ENCODE measurements at regions not wholly inside any gene's neighbourhood (a gene's known extent, or its start where the extent isn't known, plus 50 kb on each side); places are given as distances from the start of the nearest gene placed in this dataset.

GRCh38 chr4:143280861-143281260 is 55.8 kb upstream of the GAB1 start:
- no peak overlapping the region for H3K4me3 ChIP-seq (ENCODE audit: low read depth in 1 of 3, low read length in 3 of 3)
- no peak overlapping the region for H3K9ac ChIP-seq (ENCODE audit: low read depth in 1 of 2, low read length in 2 of 2)
- no peaks in the 10 kb centered on the region for H3K36me3 ChIP-seq (ENCODE audit: control insufficient read depth in 4 of 4, insufficient read depth in 3 of 4, low read depth in 1 of 4, low read length in 3 of 4)
- 79% methylated on average over 2 of the region's 2 CpGs for WGBS
- no peaks in the 10 kb centered on the region for H3K9me3 ChIP-seq (ENCODE audit: control insufficient read depth in 4 of 4, low read length in 3 of 4)
- peaks cover 0 to 4% (median 0%) of the 10 kb centered on the region in 4 donors for H3K27me3 ChIP-seq (ENCODE audit: control insufficient read depth in 4 of 4, insufficient read depth in 4 of 4, low read length in 3 of 4)
- H3K27ac ChIP-seq (ENCODE audit: low read depth in 1 of 2, low read length in 2 of 2), result no peak overlapping the region
- TF ChIP-seq YY1 (IDR thresholded peaks at IDR 0.05), result no peak
- no peak for TF ChIP-seq TAF1 (conservative IDR thresholded peaks at IDR 0.05)
- no peak for TF ChIP-seq CTCF (IDR thresholded peaks at IDR 0.05; ENCODE audit: low read depth, low read length, missing input control)
- no peak for TF ChIP-seq GABPA (IDR thresholded peaks at IDR 0.05 in 1 of 2, conservative IDR thresholded peaks at IDR 0.05 in 1 of 2)
- no peak for TF ChIP-seq SP1 (IDR thresholded peaks at IDR 0.05)
- TF ChIP-seq FOXA1 (IDR thresholded peaks at IDR 0.05), result no peak
- no peak for TF ChIP-seq RAD21 (IDR thresholded peaks at IDR 0.05)
- TF ChIP-seq RXRA (IDR thresholded peaks at IDR 0.05), result no peak
- TF ChIP-seq HNF4A (conservative IDR thresholded peaks at IDR 0.05), result no peak
- no peaks in the 10 kb centered on the region for H3K4me1 ChIP-seq (ENCODE audit: control insufficient read depth in 4 of 4, insufficient read depth in 4 of 4, low read length in 3 of 4)
- no peak for DNase-seq (ENCODE audit: low spot score)

- no peak for TF ChIP-seq RXRA (IDR thresholded peaks at IDR 0.05)
- TF ChIP-seq SP1 (IDR thresholded peaks at IDR 0.05), result no peak
- no peak for TF ChIP-seq CTCF (IDR thresholded peaks at IDR 0.05; ENCODE audit: low read depth, low read length, missing input control)
- no peak for TF ChIP-seq RAD21 (IDR thresholded peaks at IDR 0.05)
- no peak for TF ChIP-seq GABPA (IDR thresholded peaks at IDR 0.05 in 1 of 2, conservative IDR thresholded peaks at IDR 0.05 in 1 of 2)
- no peak for TF ChIP-seq ZBTB33 (IDR thresholded peaks at IDR 0.05)
- TF ChIP-seq ATF3 (IDR thresholded peaks at IDR 0.05), result no peak
- no peak for TF ChIP-seq JUND (IDR thresholded peaks at IDR 0.05)
- no peak for TF ChIP-seq FOXA1 (IDR thresholded peaks at IDR 0.05)
- TF ChIP-seq HNF4G (IDR thresholded peaks at IDR 0.05), result no peak
- TF ChIP-seq HNF4A (conservative IDR thresholded peaks at IDR 0.05), result no peak
- no peak for TF ChIP-seq NR2F2 (IDR thresholded peaks at IDR 0.05)
- no peak for TF ChIP-seq MAX (IDR thresholded peaks at IDR 0.05)
- TF ChIP-seq TAF1 (conservative IDR thresholded peaks at IDR 0.05), result no peak
- no peak for TF ChIP-seq EGR1 (IDR thresholded peaks at IDR 0.05; ENCODE audit: low read depth in 2 of 2)
- no peak for TF ChIP-seq REST (IDR thresholded peaks at IDR 0.05)
Measured at GRCh38 chr4:143281507-143282190, 55.0 kb upstream of the GAB1 start.

More at GRCh38 chr4:143281507-143282190, 55.0 kb upstream of the GAB1 start:
- Histone ChIP-seq H3K4me1 (ENCODE audit: control insufficient read depth in 4 of 4, insufficient read depth in 4 of 4, low read length in 3 of 4) (no peaks in the 10 kb centered on the region), H3K9me3 (ENCODE audit: control insufficient read depth in 4 of 4, low read length in 3 of 4) (no peaks in the 10 kb centered on the region), H3K4me3 (ENCODE audit: low read depth in 1 of 3, low read length in 3 of 3) (no peak overlapping the region), H3K36me3 (ENCODE audit: control insufficient read depth in 4 of 4, insufficient read depth in 3 of 4, low read depth in 1 of 4, low read length in 3 of 4) (no peaks in the 10 kb centered on the region), H3K27ac (ENCODE audit: low read depth in 1 of 2, low read length in 2 of 2) (peak overlapping the region in 1 of 2 donors; percentile 12), H3K9ac (ENCODE audit: low read depth in 1 of 2, low read length in 2 of 2) (no peak overlapping the region), H3K27me3 (ENCODE audit: control insufficient read depth in 4 of 4, insufficient read depth in 4 of 4, low read length in 3 of 4) (peaks cover 0 to 3% (median 0%) of the 10 kb centered on the region in 4 donors)
- no peak for DNase-seq (ENCODE audit: low spot score)
- 89% methylated on average over 4 of the region's 4 CpGs for WGBS
